AG10803 (cell line): ENCODE measurements at regions not wholly inside any gene's neighbourhood (a gene's known extent, or its start where the extent isn't known, plus 50 kb on each side); places are given as distances from the start of the nearest gene placed in this dataset.
A peak's percentile ranks its signal among the peaks of the same experiment; 100 is the strongest.
"Not testable (repeated sequence)": the region's sequence is repeated elsewhere in the genome, so short reads cannot be mapped to it uniquely, and the experiment has no call there.

Experiments
- DNase-seq: peaks from one replicate; pipeline ENCODE4 v3.0.0; 2010; ENCODE audit warnings: low read depth
- H3K4me3 ChIP-seq: 2 replicates; pipeline ENCODE4 v1.5.1; 2011; ENCODE audit warnings: mild to moderate bottlenecking, low read length, control low read depth
- CTCF ChIP-seq: conservative IDR thresholded peaks from 2 replicates; pipeline ENCODE4 v1.5.1; 2011; ENCODE audit warnings: mild to moderate bottlenecking, low read length, control low read depth, inconsistent platforms

DNA sequence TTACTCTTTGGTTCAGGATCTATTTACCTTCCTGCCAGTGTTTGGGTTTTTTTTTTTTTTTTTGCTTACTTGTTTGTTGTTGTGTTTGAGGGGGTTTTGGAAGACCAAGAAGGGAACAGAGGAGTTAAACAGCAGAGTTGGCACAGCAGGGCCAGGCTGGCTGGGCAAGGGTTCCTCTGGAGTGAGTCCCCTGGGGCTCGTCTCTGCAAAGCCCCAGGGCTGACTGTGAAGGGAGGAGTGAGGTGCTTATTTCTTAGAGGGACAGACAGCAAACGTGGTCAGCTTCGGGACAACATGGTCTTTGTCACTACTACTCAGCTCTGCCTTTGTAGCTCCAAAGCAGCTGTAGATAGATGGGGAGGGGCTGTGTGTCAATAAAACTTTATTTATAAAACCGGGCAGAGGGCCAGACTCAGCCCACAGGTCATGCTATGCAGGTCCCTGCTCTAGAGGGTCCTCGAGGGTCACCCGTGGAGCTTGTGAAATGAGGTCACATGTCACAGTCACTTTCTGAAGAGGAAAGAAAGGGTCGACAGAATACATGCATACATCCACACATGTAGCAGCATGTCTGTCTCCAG is 1404.7 kb downstream of the BRD1 start:
- H3K4me3 ChIP-seq, result no peak overlapping the region
- DNase-seq, result no peak
- no peak for TF ChIP-seq CTCF

DNA sequence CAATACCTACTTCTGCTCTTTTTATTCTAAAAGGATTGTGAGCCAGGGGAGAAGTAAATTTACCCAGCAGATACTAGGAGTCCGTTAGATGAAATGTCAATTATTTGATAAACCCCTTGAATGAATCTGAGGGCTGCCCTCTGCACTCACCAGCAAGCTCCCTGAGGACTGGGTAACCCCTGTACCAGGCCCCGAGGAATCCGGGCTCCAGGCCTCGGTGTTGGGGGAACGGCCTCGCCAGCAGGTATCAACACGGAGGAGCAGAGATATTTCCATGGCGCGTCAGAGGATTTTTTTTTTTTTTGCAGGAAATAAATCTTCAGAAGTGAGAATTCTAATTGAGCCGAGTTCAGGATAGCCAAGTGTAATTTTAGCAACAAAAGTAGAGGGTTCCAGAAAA is 1408.8 kb downstream of the BRD1 start:
- no peak for TF ChIP-seq CTCF
- no peak for DNase-seq
- H3K4me3 ChIP-seq, result no peak overlapping the region

GRCh38 chr22:48417225-48418070 is 1410.2 kb downstream of the BRD1 start:
- no peak for DNase-seq
- H3K4me3 ChIP-seq, result no peak overlapping the region
- no peak for TF ChIP-seq CTCF

DNA sequence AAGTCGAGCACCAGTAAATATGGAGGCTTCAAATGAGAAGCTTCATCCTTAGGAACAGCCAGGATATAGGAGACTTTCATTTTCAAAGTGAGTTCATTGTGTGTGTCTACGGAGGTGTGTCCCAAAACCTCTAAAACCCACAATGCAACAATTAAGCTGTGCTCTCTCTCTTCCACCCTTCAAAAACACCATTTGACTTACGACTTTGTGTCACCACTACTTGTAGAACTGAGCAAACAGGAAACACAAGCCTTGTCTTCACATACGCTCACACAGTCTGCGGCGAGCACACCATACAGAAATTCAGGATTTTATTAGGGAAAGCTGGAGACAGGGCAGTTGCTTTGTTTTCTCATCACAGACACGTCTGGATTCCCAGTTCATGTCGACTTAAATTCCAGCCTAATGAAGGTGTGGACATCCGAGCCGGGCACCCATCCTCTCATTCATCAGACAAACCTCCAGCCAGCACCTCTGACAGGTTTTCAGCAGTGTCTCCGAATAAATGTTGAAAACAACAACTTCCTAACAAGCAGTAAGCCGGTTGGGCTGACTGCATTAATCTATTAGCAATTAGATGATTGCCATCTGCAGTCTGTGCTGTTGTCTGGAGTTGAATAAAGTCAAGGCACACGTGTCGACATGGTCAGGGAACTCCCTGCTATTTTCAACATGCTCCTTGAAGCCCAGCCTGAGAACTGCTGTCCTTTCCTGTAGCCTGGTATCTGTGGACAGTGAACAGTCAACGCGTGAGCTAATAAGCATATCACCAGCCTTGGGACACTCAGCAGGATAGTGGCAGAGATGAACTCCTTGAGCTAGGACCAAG is 1411.1 kb downstream of the BRD1 start:
- peak; percentile 40 for DNase-seq
- H3K4me3 ChIP-seq, result peak overlapping the region; percentile 21; the same call in 1 of the 2 replicates
- no peak for TF ChIP-seq CTCF

- DNase-seq, result no peak
- no peak for TF ChIP-seq CTCF
- H3K4me3 ChIP-seq, result no peak overlapping the region
Measured at GRCh38 chr22:48415520-48415919, 1412.2 kb downstream of the BRD1 start.

GRCh38 chr22:48414651-48415050 is 1413.0 kb downstream of the BRD1 start:
- TF ChIP-seq CTCF, result no peak
- no peak overlapping the region for H3K4me3 ChIP-seq
- DNase-seq, result no peak

DNA sequence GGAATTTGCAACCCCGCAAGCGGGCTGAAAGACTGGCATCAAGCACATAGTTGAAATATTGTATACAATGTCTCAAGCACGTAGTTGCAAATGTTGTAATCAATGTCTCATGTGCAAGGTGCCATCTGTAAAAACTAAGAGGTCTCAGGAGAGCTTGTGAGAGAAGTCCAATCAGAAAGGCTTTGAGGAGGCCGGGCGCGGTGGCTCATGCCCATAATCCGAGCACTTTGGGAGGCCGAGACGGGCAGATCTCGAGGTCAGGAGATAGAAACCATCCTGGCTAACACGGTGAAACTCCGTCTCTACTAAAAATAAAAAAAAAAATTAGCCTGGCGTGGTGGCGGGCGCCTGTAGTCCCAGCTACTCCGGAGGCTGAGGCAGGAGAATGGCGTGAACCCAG is 1414.7 kb downstream of the BRD1 start:
- not testable (repeated sequence) for DNase-seq, H3K4me3 ChIP-seq
